ENCODE measurements at regions not wholly inside any gene's neighbourhood (a gene's known extent, or its start where the extent isn't known, plus 50 kb on each side); places are given as distances from the start of the nearest gene placed in this dataset.

- H3K36me3 ChIP-seq (ENCODE audit: control insufficient read depth, insufficient read depth, low read length), result no peaks in the 10 kb centered on the region
- no peaks in the 10 kb centered on the region for H3K36me3 Mint-ChIP-seq (ENCODE audit: low read depth)
- 83 to 93% methylated on average over 2 of the region's 2 CpGs for WGBS, 2 experiments (ENCODE audit: insufficient coverage in 1 of 2, insufficient read length in 1 of 2)
- H3K4me1 ChIP-seq (ENCODE audit: control insufficient read depth, insufficient read depth, low read length), result no peaks in the 10 kb centered on the region
- TF ChIP-seq CTCF (conservative IDR thresholded peaks at IDR 0.05), result no peak
- H3K4me1 Mint-ChIP-seq, result peaks cover 7% of the 10 kb centered on the region
- no peak overlapping the region for H3K27ac ChIP-seq (ENCODE audit: low read depth, low read length)
- H3K4me3 ChIP-seq (ENCODE audit: low read length), result no peak overlapping the region
- peaks cover 4% of the 10 kb centered on the region for H3K9me3 Mint-ChIP-seq
- H3K4me3 Mint-ChIP-seq, result no peak overlapping the region
- H3K27me3 ChIP-seq (ENCODE audit: control insufficient read depth, insufficient read depth, low read length, poor library complexity, severe bottlenecking), result no peaks in the 10 kb centered on the region
- peaks cover 8% of the 10 kb centered on the region for H3K27me3 Mint-ChIP-seq (ENCODE audit: insufficient read depth)
- H3K9me3 ChIP-seq (ENCODE audit: control insufficient read depth, low read length), result peaks cover under 1% of the 10 kb centered on the region
- no peak for DNase-seq
- no peak overlapping the region for H3K27ac Mint-ChIP-seq
- H3K9ac ChIP-seq (ENCODE audit: extremely low read depth, low read length, poor library complexity, severe bottlenecking), result no peak overlapping the region
Measured at GRCh38 chr1:90795431-90795830, 78.3 kb upstream of the BARHL2 start.

- DNase-seq, result no peak
- peaks cover 8% of the 10 kb centered on the region for H3K4me1 Mint-ChIP-seq
- no peaks in the 10 kb centered on the region for H3K4me1 ChIP-seq (ENCODE audit: control insufficient read depth, insufficient read depth, low read length)
- H3K27me3 Mint-ChIP-seq (ENCODE audit: insufficient read depth), result peaks cover 4% of the 10 kb centered on the region
- no peak overlapping the region for H3K9ac ChIP-seq (ENCODE audit: extremely low read depth, low read length, poor library complexity, severe bottlenecking)
- peaks cover 4% of the 10 kb centered on the region for H3K27me3 ChIP-seq (ENCODE audit: control insufficient read depth, insufficient read depth, low read length, poor library complexity, severe bottlenecking)
- H3K27ac Mint-ChIP-seq, result no peak overlapping the region
- H3K9me3 Mint-ChIP-seq, result peaks cover 16% of the 10 kb centered on the region
- H3K27ac ChIP-seq (ENCODE audit: low read depth, low read length), result no peak overlapping the region
- no peaks in the 10 kb centered on the region for H3K36me3 Mint-ChIP-seq (ENCODE audit: low read depth)
- H3K4me3 Mint-ChIP-seq, result no peak overlapping the region
- no peak overlapping the region for H3K4me3 ChIP-seq (ENCODE audit: low read length)
- 95 to 97% methylated on average over 3 of the region's 3 CpGs for WGBS, 2 experiments (ENCODE audit: insufficient coverage in 1 of 2, insufficient read length in 1 of 2)
- H3K9me3 ChIP-seq (ENCODE audit: control insufficient read depth, low read length), result peaks cover 12% of the 10 kb centered on the region
- H3K36me3 ChIP-seq (ENCODE audit: control insufficient read depth, insufficient read depth, low read length), result no peaks in the 10 kb centered on the region
- TF ChIP-seq CTCF (conservative IDR thresholded peaks at IDR 0.05), result no peak
Measured at GRCh38 chr1:90786709-90787108, 69.6 kb upstream of the BARHL2 start.

DNA sequence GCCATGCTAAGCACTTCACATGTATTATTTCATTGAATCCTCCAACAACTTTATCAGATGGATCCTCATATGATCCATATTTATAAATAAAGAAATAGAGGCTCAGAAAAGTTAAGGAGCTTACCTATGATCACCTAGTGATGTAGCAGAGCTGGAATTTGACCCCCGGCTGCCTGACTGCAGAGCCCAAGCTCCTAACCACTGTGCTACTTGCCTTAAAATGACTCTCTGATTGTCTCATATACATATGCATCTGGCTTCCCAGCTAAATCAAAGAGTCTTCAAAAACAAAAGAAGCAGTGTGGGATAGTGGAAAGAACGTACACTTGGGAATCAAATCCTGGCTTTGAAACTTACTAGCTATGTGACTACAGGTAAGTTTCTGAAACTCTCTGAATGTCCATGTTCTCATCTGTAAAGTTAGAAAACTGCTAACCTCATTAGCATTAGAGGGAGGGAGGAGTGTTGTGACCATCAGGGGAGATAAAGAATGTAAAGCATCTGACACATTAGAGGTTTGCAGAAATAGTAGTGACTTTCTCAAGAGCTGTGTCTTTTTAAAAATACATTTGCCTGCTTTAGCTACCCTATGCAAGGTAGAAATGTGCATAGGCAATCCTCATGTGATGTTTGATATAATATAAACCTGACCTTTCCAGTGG is 67.2 kb upstream of the BARHL2 start:
- peaks cover 4% of the 10 kb centered on the region for H3K27me3 ChIP-seq (ENCODE audit: control insufficient read depth, insufficient read depth, low read length, poor library complexity, severe bottlenecking)
- peaks cover 2% of the 10 kb centered on the region for H3K9me3 Mint-ChIP-seq
- no peak overlapping the region for H3K27ac ChIP-seq (ENCODE audit: low read depth, low read length)
- H3K9me3 ChIP-seq (ENCODE audit: control insufficient read depth, low read length), result peaks cover under 1% of the 10 kb centered on the region
- no peak overlapping the region for H3K27ac Mint-ChIP-seq
- peak; percentile 67 for DNase-seq
- H3K4me1 Mint-ChIP-seq, result peaks cover 8% of the 10 kb centered on the region
- H3K36me3 ChIP-seq (ENCODE audit: control insufficient read depth, insufficient read depth, low read length), result no peaks in the 10 kb centered on the region
- no peaks in the 10 kb centered on the region for H3K4me1 ChIP-seq (ENCODE audit: control insufficient read depth, insufficient read depth, low read length)
- no peak overlapping the region for H3K9ac ChIP-seq (ENCODE audit: extremely low read depth, low read length, poor library complexity, severe bottlenecking)
- H3K27me3 Mint-ChIP-seq (ENCODE audit: insufficient read depth), result no peaks in the 10 kb centered on the region
- H3K4me3 Mint-ChIP-seq, result no peak overlapping the region
- TF ChIP-seq CTCF (conservative IDR thresholded peaks at IDR 0.05), result no peak
- no peaks in the 10 kb centered on the region for H3K36me3 Mint-ChIP-seq (ENCODE audit: low read depth)
- H3K4me3 ChIP-seq (ENCODE audit: low read length), result no peak overlapping the region
- WGBS, 2 experiments (ENCODE audit: insufficient coverage in 1 of 2, insufficient read length in 1 of 2), result 38 to 52% methylated on average over 2 of the region's 2 CpGs

Data from endodermal cell (in vitro differentiated cells).